GM18907 (cell line): ENCODE measurements at regions not wholly inside any gene's neighbourhood (a gene's known extent, or its start where the extent isn't known, plus 50 kb on each side); places are given as distances from the start of the nearest gene placed in this dataset.
"Not testable (repeated sequence)": the region's sequence is repeated elsewhere in the genome, so short reads cannot be mapped to it uniquely, and the experiment has no call there.

Experiments
- ATAC-seq: cut with Tn5 transposase; IDR thresholded peaks from one replicate; pipeline ENCODE4 v1.9.1; 2021; ENCODE audit warnings: mild to moderate bottlenecking, moderate library complexity; ENCODE audit not compliant: unreplicated experiment

GRCh38 chr5:62142351-62142750, 163.7 kb upstream of the KIF2A start:
- no peak for ATAC-seq

- ATAC-seq, result no peak
These were observed 162.5 kb upstream of the KIF2A start for GRCh38 chr5:62143268-62144229.

- no peak for ATAC-seq
These were observed 161.5 kb upstream of the KIF2A start for GRCh38 chr5:62144401-62145022.

DNA sequence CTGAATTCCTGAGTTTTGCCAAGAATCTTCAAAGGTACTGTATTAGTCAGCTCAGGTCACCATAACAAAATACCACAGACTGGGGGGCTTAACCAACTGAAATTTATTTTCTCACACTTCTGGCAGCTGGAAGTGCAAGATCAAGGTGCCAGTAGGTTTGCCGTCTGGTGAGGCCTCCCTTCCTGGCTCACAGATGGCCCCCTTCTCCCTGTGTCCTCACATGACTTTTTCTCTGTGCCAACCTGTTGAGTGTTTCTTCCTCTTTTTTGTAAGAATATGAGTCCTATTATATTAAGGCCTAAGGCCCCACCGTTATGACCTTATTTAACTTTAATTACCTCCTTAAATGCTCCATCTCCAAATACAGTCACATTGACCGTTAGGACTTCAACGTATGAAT, 156.1 kb upstream of the KIF2A start:
- ATAC-seq, result no peak

GRCh38 chr5:62152394-62153087, 153.5 kb upstream of the KIF2A start:
- no peak for ATAC-seq

GRCh38 chr5:62154758-62155157, 151.2 kb upstream of the KIF2A start:
- no peak for ATAC-seq

GRCh38 chr5:62155988-62156387, 150.0 kb upstream of the KIF2A start:
- no peak for ATAC-seq

DNA sequence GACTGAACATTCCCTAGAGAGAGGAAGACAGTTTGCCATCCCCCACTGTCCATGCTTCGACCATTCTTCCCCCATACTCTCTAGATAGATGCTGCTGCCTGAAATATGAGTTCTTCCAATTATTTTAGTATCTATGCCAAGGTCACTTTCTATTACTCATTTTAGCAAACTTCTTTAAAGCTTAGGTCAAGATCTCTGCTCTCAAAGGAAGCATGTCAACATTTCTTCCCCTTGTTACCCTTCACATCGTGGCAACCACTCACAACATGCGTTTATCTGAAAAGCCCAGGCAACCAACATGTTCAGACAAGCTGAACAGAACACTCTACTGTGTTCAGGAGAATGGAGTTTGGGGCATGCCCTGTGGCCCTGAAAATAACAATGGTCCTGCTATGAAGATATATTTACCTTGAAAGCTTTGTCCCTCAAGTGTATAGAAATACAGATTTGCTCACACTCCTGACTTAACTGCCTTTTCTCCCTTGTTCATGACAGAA, 138.4 kb upstream of the KIF2A start:
- ATAC-seq, result no peak

GRCh38 chr5:62168506-62169281, 137.3 kb upstream of the KIF2A start:
- no peak for ATAC-seq

GRCh38 chr5:62178258-62178657, 127.7 kb upstream of the KIF2A start:
- ATAC-seq, result no peak

DNA sequence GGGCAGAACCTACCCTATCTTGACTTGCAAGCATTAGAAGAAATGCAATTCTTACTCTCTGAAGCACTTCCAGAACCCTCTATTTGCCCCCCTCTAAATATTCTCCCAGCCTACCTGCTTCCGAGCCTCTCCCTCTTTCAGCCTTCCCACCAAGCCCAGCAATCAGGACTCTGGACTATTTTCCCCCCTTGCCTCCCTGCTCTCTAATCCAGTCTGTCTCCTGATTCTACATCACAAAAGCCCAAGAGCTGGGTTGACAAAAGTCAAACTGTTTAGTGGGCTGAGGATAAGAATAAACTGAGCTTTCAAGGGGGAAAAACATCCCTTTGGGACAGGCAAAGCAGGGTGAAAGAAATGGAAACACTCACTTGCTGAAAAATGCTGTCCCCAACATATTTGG, 123.2 kb upstream of the KIF2A start:
- no peak for ATAC-seq

DNA sequence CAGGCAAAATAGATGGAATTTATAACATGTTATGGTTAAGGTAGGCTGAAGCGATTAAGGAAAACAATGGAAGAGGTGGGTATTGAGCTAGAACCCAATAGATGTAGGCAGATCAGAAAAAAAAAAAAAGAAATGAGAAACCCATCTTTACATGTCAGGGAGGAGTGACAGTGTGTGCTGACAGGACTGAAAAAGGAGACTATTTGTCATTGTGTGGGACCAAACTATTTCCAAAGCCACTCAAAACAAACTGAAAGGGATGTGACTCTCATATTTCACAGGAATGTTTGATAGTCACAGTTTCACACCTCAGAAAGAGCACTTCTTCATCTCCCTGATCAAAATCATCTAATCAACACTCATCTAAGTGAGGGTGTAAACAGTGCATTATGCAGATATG, 122.3 kb upstream of the KIF2A start:
- no peak for ATAC-seq

GRCh38 chr5:62184444-62184843, 121.6 kb upstream of the KIF2A start:
- no peak for ATAC-seq

DNA sequence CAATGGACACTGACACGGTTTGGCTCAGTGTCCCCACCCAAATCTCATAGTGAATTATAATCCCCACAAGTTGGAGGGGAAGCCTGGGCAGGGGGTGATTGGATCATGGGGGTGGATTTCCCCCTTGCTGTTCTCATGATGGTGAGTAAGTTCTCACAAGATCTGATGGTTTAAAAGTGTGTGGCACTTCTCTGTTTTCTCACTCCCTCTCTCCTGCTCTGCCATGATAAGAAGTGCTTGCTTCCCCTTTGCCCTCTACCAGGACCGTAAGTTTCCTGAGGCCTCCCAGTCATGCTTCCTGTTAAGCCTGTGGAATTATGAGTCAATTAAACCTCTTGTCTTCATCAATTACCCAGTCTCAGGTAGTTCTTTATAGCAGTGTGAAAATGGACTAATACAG, 115.8 kb upstream of the KIF2A start:
- no peak for ATAC-seq

GRCh38 chr5:62190931-62191330, 115.1 kb upstream of the KIF2A start:
- no peak for ATAC-seq

GRCh38 chr5:62192958-62193357, 113.0 kb upstream of the KIF2A start:
- no peak for ATAC-seq

- not testable (repeated sequence) for ATAC-seq
These were observed 109.5 kb upstream of the KIF2A start for GRCh38 chr5:62196532-62196931.

DNA sequence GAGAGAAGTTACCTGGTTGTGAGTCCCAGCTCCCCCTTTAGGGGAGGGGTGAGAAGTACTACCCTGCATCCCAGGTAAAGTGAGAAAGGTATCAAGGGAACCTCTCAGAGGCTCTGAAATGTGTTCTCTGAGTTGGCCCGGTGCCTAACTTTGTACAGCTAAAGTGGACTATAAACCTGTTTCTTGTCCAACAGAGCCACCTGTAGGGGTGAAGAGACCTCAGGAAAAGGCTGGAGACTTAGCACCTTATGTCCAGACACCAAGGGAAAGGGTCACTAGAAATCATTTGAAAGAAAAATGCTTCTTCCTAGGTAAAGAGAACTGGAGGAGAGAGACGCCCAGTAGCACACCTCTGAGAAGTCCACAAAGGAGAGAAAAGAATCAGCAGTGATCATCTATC, 108.3 kb upstream of the KIF2A start:
- ATAC-seq, result no peak

DNA sequence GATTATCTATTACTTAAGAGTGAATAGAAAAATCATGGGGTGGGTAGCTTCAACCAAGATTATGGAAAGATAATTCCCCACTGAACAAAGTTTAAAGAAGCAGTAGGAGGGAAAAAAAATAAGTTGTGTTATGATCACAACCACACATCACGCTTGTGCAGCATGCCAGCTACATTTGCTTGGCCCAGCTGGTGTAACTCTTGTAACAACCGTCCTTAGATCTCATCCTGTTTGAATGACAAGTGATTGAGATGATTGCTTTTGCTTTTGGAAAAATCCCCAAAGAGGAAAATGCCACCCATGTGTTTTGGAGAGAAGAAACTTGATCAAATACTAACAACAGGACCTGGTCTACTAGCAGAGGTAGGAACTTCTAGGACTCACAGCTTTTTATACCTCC, 107.6 kb upstream of the KIF2A start:
- ATAC-seq, result no peak

- no peak for ATAC-seq
These were observed 106.0 kb upstream of the KIF2A start for GRCh38 chr5:62199792-62200716.
